A673 (cell line): ENCODE measurements at regions not wholly inside any gene's neighbourhood (a gene's known extent, or its start where the extent isn't known, plus 50 kb on each side); places are given as distances from the start of the nearest gene placed in this dataset.
A peak's percentile ranks its signal among the peaks of the same experiment; 100 is the strongest.

Experiments
- BruUV-seq: library from RNA; stranded (reverse); fragments of 400-500 nt; replicated peaks from 2 replicates; lab custom pipeline; 2021; lab: Mats Ljungman, UMichigan
- CTCF ChIA-PET: fragments of 300-600 bp; sonication (Branson Sonifier 250); formaldehyde crosslinking; loops from one replicate; lab custom pipeline; 2022; ENCODE audit warnings: antibody characterized with exemption; lab: Charles Lee
- POLR2A ChIA-PET: fragments of 300-600 bp; sonication (Branson Sonifier 250); formaldehyde crosslinking; loops from one replicate; lab custom pipeline; 2022; ENCODE audit warnings: antibody characterized with exemption; ENCODE audit not compliant: low non-redundant PET; lab: Charles Lee
- DNase-seq: peaks from one replicate; pipeline ENCODE4 v3.0.0-alpha.2; 2015; ENCODE audit warnings: low spot score
- H3K27ac ChIP-seq: fragments of 200-600 bp; sonication (generic); 2 replicates; pipeline ENCODE4 v1.5.1; 2016; ENCODE audit warnings: mixed run types, low read depth, mild to moderate bottlenecking, mixed read lengths, antibody characterized with exemption, low read length; ENCODE audit not compliant: poor library complexity, severe bottlenecking
- H3K27me3 ChIP-seq: fragments of 200-600 bp; sonication (generic); replicated peaks from 2 replicates; pipeline ENCODE4 v1.6.1; 2017; ENCODE audit warnings: mixed run types, low read depth, mild to moderate bottlenecking, mixed read lengths, antibody characterized with exemption, low read length; ENCODE audit not compliant: insufficient read depth, poor library complexity
- H3K36me3 ChIP-seq: fragments of 200-600 bp; sonication (generic); 2 replicates; pipeline ENCODE4 v1.6.1; 2016; ENCODE audit warnings: mixed run types, mild to moderate bottlenecking, mixed read lengths, antibody characterized with exemption, low read length; ENCODE audit not compliant: insufficient read depth, poor library complexity, severe bottlenecking
- H3K4me1 ChIP-seq: fragments of 200-600 bp; sonication (generic); 2 replicates; pipeline ENCODE4 v1.6.1; 2017; ENCODE audit warnings: mixed run types, mild to moderate bottlenecking, mixed read lengths, antibody characterized with exemption, low read length; ENCODE audit not compliant: insufficient read depth, poor library complexity, severe bottlenecking
- H3K4me3 ChIP-seq: fragments of 200-600 bp; sonication (generic); 2 replicates; pipeline ENCODE4 v1.5.1; 2016; ENCODE audit warnings: low read depth, mixed run types, mild to moderate bottlenecking, mixed read lengths, low read length; ENCODE audit not compliant: poor library complexity, severe bottlenecking
- H3K9me3 ChIP-seq: fragments of 200-600 bp; sonication (generic); 2 replicates; pipeline ENCODE4 v1.6.1; 2016; ENCODE audit warnings: mixed run types, low read depth, mild to moderate bottlenecking, mixed read lengths, antibody characterized with exemption, low read length; ENCODE audit not compliant: poor library complexity, severe bottlenecking
- CTCF ChIP-seq: fragments of 300-800, 200-600 bp; sonication (generic); conservative IDR thresholded peaks from 2 replicates; pipeline ENCODE4 v1.5.1; 2017; ENCODE audit warnings: low read depth, mild to moderate bottlenecking, antibody characterized with exemption, low read length, moderate library complexity, mixed read lengths
- EZH2 ChIP-seq: fragments of 200-600 bp; sonication (generic); IDR thresholded peaks from 2 replicates; pipeline ENCODE4 v1.6.1; 2017; ENCODE audit warnings: borderline replicate concordance, low read depth, mild to moderate bottlenecking, mixed read lengths, antibody characterized with exemption, low read length; ENCODE audit not compliant: poor library complexity, severe bottlenecking
- intact Hi-C: fragments of 100-400 bp; cut with micrococcal nuclease; formaldehyde crosslinking; loops from one replicate; pipeline ENCODE4 v1.10.0; 2022; ENCODE audit not compliant: unreplicated experiment

DNA sequence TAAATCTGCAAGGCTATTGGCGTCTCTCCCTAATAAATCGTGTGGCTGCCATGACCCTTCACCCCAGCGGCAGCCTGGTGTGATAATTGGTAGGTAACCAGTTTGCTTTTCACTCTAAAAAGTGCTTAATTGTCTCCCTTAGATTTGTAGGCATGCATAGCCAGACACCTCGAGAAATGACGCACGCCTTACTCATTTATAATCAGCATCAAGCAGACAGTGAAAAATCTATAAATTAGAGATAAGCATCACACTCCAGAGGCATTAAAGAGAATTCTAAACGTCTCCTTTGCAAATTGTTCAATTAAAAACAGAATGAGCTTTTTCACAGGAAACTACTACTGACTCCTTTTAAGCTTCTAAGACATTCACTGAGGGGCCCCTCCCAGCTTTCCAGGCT is 110.2 kb upstream of the RPS6KA2 start:
- ChIA-PET CTCF (interaction anchor here (0.6 kb wide), 1 partner anchor 52 kb away, joined by 6 read pairs; no protein-coding TSS in a partner anchor), POLR2A (no interaction called here)
- intact Hi-C loops, result loop anchor here (5.0 kb wide), 2 partner anchors 110 to 150 kb away; partner anchors contain the start of genes RAMACL and RPS6KA2
- DNase-seq, result peak; percentile 63
- BruUV-seq, result no TSS peak
- Histone ChIP-seq H3K9me3 (no peaks in the 10 kb centered on the region), H3K27me3 (no peaks in the 10 kb centered on the region), H3K4me3 (no peak overlapping the region), H3K4me1 (peaks cover 11% of the 10 kb centered on the region), H3K27ac (no peak overlapping the region), H3K36me3 (no peaks in the 10 kb centered on the region)
- TF ChIP-seq EZH2 (no peak), CTCF (no peak)

DNA sequence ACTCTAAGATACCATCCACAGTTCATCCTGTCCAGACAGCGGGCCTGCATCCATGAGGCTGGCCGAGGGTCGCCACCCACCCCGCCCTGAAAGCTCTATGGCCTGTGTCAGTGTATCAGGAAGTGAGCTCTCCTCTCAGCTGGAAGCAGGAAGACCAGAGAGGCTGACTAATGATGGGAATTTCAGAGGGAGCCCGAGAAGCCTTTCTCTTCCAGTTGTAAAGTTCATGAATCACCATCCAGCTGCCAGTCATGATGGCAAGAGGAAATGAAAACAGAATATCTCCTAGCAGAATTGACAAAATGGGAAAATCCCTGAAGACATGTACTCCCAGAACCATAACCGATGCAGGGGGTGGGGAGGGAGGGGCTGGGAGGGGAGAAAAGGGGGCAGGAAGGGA is 109.6 kb upstream of the RPS6KA2 start:
- POLR2A ChIA-PET, result no interaction called here
- no peaks in the 10 kb centered on the region for H3K9me3 ChIP-seq
- peak; percentile 85 for DNase-seq
- no peaks in the 10 kb centered on the region for H3K27me3 ChIP-seq
- H3K27ac ChIP-seq, result no peak overlapping the region
- CTCF ChIA-PET, result interaction anchor here (0.6 kb wide), 2 partner anchors 196 to 358 kb away, joined by 5 to 8 read pairs; no protein-coding TSS in a partner anchor
- peaks cover 11% of the 10 kb centered on the region for H3K4me1 ChIP-seq
- no TSS peak for BruUV-seq
- intact Hi-C loops, result loop anchor here (5.0 kb wide), 2 partner anchors 109 to 149 kb away; partner anchors contain the start of genes RAMACL and RPS6KA2
- no peak overlapping the region for H3K4me3 ChIP-seq
- TF ChIP-seq EZH2, result no peak
- TF ChIP-seq CTCF, result no peak
- H3K36me3 ChIP-seq, result no peaks in the 10 kb centered on the region

GRCh38 chr6:166733900-166734299 is 106.8 kb upstream of the RPS6KA2 start:
- H3K27ac ChIP-seq, result no peak overlapping the region
- CTCF ChIA-PET, result no interaction called here
- H3K4me1 ChIP-seq, result peaks cover 11% of the 10 kb centered on the region
- BruUV-seq, result no TSS peak
- no peaks in the 10 kb centered on the region for H3K9me3 ChIP-seq
- no peak for DNase-seq
- H3K4me3 ChIP-seq, result no peak overlapping the region
- no peaks in the 10 kb centered on the region for H3K27me3 ChIP-seq
- no peaks in the 10 kb centered on the region for H3K36me3 ChIP-seq
- intact Hi-C loops, result no loop called here
- TF ChIP-seq CTCF, result no peak
- no peak for TF ChIP-seq EZH2
- POLR2A ChIA-PET, result no interaction called here
